HEK293T (cell line): ENCODE measurements at regions not wholly inside any gene's neighbourhood (a gene's known extent, or its start where the extent isn't known, plus 50 kb on each side); places are given as distances from the start of the nearest gene placed in this dataset.
"Not testable (repeated sequence)": the region's sequence is repeated elsewhere in the genome, so short reads cannot be mapped to it uniquely, and the experiment has no call there.

Experiments
- CTCF ChIA-PET: fragments of 350-600 bp; formaldehyde crosslinking; extraction: SDS; loops from one replicate; lab custom pipeline; 2021; ENCODE audit warnings: antibody characterized with exemption, inconsistent platforms; lab: Yijun Ruan, JAX
- POLR2A ChIA-PET: fragments of 350-600 bp; formaldehyde crosslinking; extraction: SDS; loops from one replicate; lab custom pipeline; 2020; ENCODE audit warnings: antibody characterized with exemption, inconsistent platforms; lab: Yijun Ruan, JAX
- DNase-seq: peaks from one replicate; pipeline ENCODE4 v3.0.0; 2012; ENCODE audit warnings: mixed read lengths; ENCODE audit errors: extremely low spot score
- ARNT ChIP-seq: fragments of 450-650 bp; IDR thresholded peaks from 2 replicates; pipeline ENCODE4 v1.6.1; 2017; ENCODE audit warnings: mild to moderate bottlenecking
- BHLHE40 ChIP-seq: fragments of 450-650 bp; IDR thresholded peaks from 2 replicates; pipeline ENCODE4 v1.6.1; 2016; ENCODE audit warnings: mild to moderate bottlenecking, moderate library complexity, borderline replicate concordance
- CTBP1 ChIP-seq: fragments of 450-650 bp; IDR thresholded peaks from 2 replicates; pipeline ENCODE4 v1.6.1; 2016; ENCODE audit warnings: borderline replicate concordance
- ELF4 ChIP-seq: fragments of 450-650 bp; IDR thresholded peaks from 2 replicates; pipeline ENCODE4 v1.6.1; 2017; ENCODE audit warnings: antibody characterized with exemption
- FOXA1 ChIP-seq: fragments of 450-650 bp; IDR thresholded peaks from 2 replicates; pipeline ENCODE4 v1.6.1; 2016; ENCODE audit warnings: mild to moderate bottlenecking
- FOXK2 ChIP-seq: fragments of 450-650 bp; IDR thresholded peaks from 2 replicates; pipeline ENCODE4 v1.6.1; 2016; ENCODE audit warnings: mild to moderate bottlenecking
- FOXM1 ChIP-seq: fragments of 450-650 bp; IDR thresholded peaks from 2 replicates; pipeline ENCODE4 v1.6.1; 2017; ENCODE audit warnings: mild to moderate bottlenecking, borderline replicate concordance
- HDGF ChIP-seq: fragments of 450-650 bp; IDR thresholded peaks from 2 replicates; pipeline ENCODE4 v1.6.1; 2017; ENCODE audit warnings: antibody characterized with exemption, borderline replicate concordance
- L3MBTL2 ChIP-seq: fragments of 450-650 bp; conservative IDR thresholded peaks from 2 replicates; pipeline ENCODE4 v1.6.1; 2016; ENCODE audit warnings: mild to moderate bottlenecking
- LEF1 ChIP-seq: fragments of 450-650 bp; IDR thresholded peaks from 2 replicates; pipeline ENCODE4 v1.6.1; 2017; ENCODE audit warnings: mild to moderate bottlenecking, borderline replicate concordance
- NFRKB ChIP-seq: fragments of 450-650 bp; IDR thresholded peaks from 2 replicates; pipeline ENCODE4 v1.6.1; 2016; ENCODE audit warnings: mild to moderate bottlenecking, moderate library complexity
- SP1 ChIP-seq: fragments of 450-650 bp; IDR thresholded peaks from 2 replicates; pipeline ENCODE4 v1.6.1; 2017
- SUZ12 ChIP-seq: fragments of 450-650 bp; IDR thresholded peaks from 2 replicates; pipeline ENCODE4 v1.6.1; 2016; ENCODE audit warnings: mild to moderate bottlenecking
- TARDBP ChIP-seq: fragments of 450-650 bp; IDR thresholded peaks from 2 replicates; pipeline ENCODE4 v1.6.1; 2016
- ZNF384 ChIP-seq: fragments of 450-650 bp; IDR thresholded peaks from 2 replicates; pipeline ENCODE4 v1.6.1; 2016
- TF ChIP-seq, protein P1 (sequence below): fragments of 450-650 bp; IDR thresholded peaks from 2 replicates; pipeline ENCODE4 v1.6.1; 2016

DNA sequence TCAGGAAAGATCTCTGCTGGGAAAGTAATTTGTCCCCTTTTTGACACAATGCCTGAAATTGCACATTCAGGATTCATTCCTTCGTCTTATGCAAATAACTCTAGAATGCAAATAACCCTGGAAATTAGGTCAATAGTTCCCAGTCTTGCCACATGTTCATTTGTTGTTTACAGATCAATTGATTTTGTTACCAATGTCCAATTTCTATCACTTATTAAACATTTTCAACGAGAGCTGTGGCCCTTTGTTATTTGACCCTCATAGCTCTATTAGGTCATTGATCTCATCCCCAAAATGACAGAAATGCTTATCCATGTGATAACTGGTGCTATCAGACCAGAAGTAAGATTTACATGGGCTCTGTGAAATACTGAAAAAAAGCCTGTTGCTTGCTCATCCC, 275.3 kb upstream of the REG3G start:
- ChIA-PET CTCF (no interaction called here), POLR2A (no interaction called here)
- TF ChIP-seq LEF1 = no peak
- no peak for TF ChIP-seq SP1
- no peak for TF ChIP-seq TARDBP
- TF ChIP-seq ARNT = no peak
- TF ChIP-seq, protein P1, sequence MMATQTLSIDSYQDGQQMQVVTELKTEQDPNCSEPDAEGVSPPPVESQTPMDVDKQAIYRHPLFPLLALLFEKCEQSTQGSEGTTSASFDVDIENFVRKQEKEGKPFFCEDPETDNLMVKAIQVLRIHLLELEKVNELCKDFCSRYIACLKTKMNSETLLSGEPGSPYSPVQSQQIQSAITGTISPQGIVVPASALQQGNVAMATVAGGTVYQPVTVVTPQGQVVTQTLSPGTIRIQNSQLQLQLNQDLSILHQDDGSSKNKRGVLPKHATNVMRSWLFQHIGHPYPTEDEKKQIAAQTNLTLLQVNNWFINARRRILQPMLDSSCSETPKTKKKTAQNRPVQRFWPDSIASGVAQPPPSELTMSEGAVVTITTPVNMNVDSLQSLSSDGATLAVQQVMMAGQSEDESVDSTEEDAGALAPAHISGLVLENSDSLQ = no peak
- no peak for DNase-seq

DNA sequence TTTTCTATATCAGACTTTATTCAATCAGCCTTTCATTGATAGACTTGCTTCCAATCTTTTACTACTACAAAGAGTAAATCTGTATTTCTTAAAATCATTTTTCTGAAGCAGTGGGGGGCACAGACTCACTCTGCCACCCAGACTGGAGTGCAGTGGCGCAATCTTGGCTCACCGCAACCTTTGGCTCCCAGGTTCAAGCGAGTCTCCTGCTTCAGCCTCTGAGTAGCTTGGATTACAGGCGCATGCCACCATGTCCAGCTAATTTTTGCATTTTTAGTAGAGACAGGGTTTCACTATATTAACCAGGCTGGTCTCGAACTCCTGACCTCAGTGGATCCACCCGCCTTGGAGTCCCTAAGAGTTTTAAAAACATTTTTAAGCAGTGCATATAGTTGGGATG, 270.6 kb upstream of the REG3G start:
- CTCF ChIA-PET = interaction anchor here (0.7 kb wide), 1 partner anchor 1170 kb away, joined by 3 read pairs; no protein-coding TSS in a partner anchor
- TF ChIP-seq CTBP1 (no peak), SUZ12 (no peak), NFRKB (no peak), FOXA1 (no peak)
- DNase-seq = no peak
- POLR2A ChIA-PET = no interaction called here

DNA sequence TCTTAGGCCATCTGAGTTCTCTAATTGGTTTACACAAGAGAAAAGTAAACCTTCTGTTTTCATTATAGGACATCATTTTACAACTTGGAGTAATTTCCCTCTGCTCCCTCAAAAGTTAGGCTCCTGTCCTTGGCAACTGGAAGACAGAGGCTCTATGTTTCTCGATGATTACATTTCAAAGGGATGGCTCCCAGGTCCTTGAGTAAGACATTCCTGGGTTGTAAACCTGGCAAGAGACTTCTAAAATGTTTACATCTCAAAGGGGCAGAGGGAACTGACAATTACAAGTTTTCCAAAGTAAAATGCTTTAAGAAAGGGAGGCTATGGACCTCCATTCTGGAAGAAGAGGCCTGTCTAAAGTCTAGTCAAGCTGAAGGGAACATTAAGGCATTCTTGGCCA, 268.3 kb upstream of the REG3G start:
- ChIA-PET CTCF (no interaction called here), POLR2A (no interaction called here)
- TF ChIP-seq ELF4 (no peak), ZNF384 (no peak)
- DNase-seq = no peak

DNA sequence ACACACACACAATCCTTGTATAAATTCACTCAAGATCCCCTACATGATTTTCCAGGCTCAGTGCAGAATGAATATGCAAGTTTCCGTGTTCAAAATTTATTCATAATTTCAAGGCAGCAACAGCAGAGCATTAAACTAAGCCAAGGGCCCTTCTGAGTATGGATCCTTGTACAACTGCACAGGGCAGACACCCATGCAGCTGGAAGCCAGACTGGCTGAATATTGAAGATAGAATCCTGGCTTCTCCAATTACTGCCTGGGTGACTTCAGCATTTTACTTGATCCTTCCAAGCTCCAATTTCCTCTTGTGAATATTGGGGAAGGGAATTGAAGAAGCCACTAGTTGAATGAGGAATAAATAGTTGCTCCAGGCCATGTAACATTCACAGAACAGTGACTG, 267.9 kb upstream of the REG3G start:
- TF ChIP-seq FOXM1 = no peak
- POLR2A ChIA-PET = no interaction called here
- DNase-seq = no peak
- CTCF ChIA-PET = no interaction called here

DNA sequence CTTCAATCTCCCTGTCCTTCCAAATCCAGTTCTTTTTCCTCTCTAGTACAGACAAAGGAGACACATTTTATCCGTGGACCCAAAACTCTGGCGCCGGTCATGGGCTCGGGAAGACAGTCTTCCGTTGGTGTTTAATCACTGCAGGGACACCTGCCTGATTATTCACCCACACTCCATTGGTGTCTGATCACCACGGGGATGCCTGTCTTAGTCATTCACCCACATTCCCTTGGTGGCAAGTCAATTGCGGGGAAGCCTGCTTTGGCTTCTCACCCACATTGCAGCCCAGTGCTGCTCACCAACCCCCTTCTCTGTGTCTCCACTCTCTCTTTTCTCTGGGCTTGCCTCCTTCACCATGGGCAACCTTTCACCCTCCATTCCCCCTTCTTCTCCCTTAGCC, 266.7 kb upstream of the REG3G start:
- DNase-seq, CTCF ChIA-PET, POLR2A ChIA-PET: not testable (repeated sequence)

DNA sequence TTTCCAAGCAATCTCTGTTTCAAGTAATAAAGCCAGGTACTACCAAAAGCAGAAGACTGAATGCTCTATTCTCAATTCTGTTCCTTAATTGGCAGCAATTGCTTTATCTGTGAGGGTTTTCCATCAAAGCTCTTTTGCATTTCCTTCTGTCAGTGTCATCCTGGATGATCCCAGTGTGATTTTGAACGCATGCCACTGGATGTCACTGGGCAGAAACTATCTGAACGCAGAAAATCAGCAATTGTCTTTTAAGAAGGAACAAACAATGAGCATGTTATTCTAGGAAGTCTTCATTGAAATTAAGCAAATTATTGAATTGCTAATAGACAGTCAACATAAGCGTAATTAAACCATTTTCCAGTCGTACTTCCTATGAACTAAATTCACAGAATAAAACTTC, 259.0 kb upstream of the REG3G start:
- POLR2A ChIA-PET = no interaction called here
- TF ChIP-seq HDGF = no peak
- TF ChIP-seq NFRKB = no peak
- TF ChIP-seq FOXA1 = no peak
- no peak for TF ChIP-seq L3MBTL2
- no peak for TF ChIP-seq ZNF384
- no peak for TF ChIP-seq SP1
- TF ChIP-seq ELF4 = no peak
- TF ChIP-seq FOXM1 = no peak
- no peak for TF ChIP-seq FOXK2
- no peak for TF ChIP-seq LEF1
- TF ChIP-seq, protein P1 = no peak
- no peak for TF ChIP-seq SUZ12
- CTCF ChIA-PET = no interaction called here
- no peak for DNase-seq

DNA sequence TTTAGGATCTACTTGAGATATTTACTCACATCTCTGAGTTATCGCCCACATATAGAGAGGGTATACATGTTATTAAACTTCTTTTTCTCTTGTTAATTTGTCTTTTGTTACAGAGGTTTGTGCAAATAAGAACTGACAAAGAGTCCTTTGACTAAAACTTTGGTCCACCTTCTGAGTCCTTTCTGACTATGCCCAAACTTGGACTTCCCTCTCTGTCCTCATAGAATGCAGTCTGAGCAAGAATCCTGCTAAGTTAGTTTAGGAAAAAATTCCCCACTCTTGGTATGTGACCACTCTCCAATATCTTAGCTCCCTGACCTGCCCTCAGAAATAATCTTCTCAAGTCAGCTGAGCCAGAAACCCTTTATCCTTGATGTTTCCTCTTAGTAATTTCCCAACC, 257.5 kb upstream of the REG3G start:
- CTCF ChIA-PET = no interaction called here
- DNase-seq = no peak
- TF ChIP-seq ARNT = no peak
- POLR2A ChIA-PET = no interaction called here

DNA sequence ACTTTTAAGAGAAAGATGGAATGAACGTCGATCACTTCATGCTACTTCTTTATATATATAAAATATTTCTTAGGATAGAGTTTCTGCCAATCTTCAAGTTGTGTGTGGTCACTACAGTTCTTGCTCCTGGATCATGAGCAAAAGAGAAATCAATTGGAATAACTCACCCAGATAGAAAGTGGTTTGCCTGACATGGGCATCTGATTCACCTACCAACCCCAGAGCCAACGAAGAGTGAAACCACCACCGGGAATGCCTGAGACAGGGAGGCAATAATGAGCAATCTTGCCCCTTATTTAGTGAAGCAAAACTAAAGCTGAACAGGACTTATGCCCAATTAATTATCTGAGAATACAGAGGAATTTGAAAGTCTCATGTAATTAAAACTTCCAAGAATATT, 250.2 kb upstream of the REG3G start:
- CTCF ChIA-PET = no interaction called here
- POLR2A ChIA-PET = no interaction called here
- no peak for DNase-seq
- no peak for TF ChIP-seq HDGF
- no peak for TF ChIP-seq ELF4
- TF ChIP-seq L3MBTL2 = no peak
- TF ChIP-seq NFRKB = no peak
- TF ChIP-seq ARNT = no peak
- TF ChIP-seq FOXM1 = no peak
- TF ChIP-seq LEF1 = no peak
- TF ChIP-seq TARDBP = no peak
- TF ChIP-seq BHLHE40 = no peak
- TF ChIP-seq SP1 = no peak
- no peak for TF ChIP-seq CTBP1
- no peak for TF ChIP-seq FOXA1
- no peak for TF ChIP-seq ZNF384
- TF ChIP-seq, protein P1 = no peak
- TF ChIP-seq FOXK2 = no peak
